Lower lobe of right lung (tissue), 2 donors: ENCODE measurements at regions not wholly inside any gene's neighbourhood (a gene's known extent, or its start where the extent isn't known, plus 50 kb on each side); places are given as distances from the start of the nearest gene placed in this dataset.
"Not testable (repeated sequence)": the region's sequence is repeated elsewhere in the genome, so short reads cannot be mapped to it uniquely, and the experiment has no call there.

ENCODE experiments used
- ATAC-seq, 2 donors: fragments of 200-7000 bp; cut with Tn5 transposase; one replicate each; pipeline ENCODE4 v1.9.1; 2020 to 2022; ENCODE audit warnings: mild to moderate bottlenecking in 2 of 2, moderate library complexity in 2 of 2
- DNase-seq: peaks from one replicate; pipeline ENCODE4 v3.0.0-alpha.2; 2020
- H3K27ac ChIP-seq: fragments of 200-600 bp; one replicate; pipeline ENCODE4 v1.8.0; 2022
- H3K27me3 ChIP-seq: fragments of 200-600 bp; one replicate; pipeline ENCODE4 v1.8.0; 2022; ENCODE audit warnings: low read depth
- H3K36me3 ChIP-seq: fragments of 200-600 bp; one replicate; pipeline ENCODE4 v1.8.0; 2022; ENCODE audit warnings: mild to moderate bottlenecking
- H3K4me1 ChIP-seq: fragments of 200-600 bp; one replicate; pipeline ENCODE4 v1.8.0; 2022
- H3K4me3 ChIP-seq: fragments of 200-600 bp; one replicate; pipeline ENCODE4 v1.8.0; 2022; ENCODE audit warnings: mild to moderate bottlenecking
- H3K9me3 ChIP-seq: fragments of 200-600 bp; one replicate; pipeline ENCODE4 v1.8.0; 2022
- CTCF ChIP-seq: fragments of 200-600 bp; IDR thresholded peaks from one replicate; pipeline ENCODE4 v1.8.0; 2022; ENCODE audit warnings: antibody characterized with exemption, mild to moderate bottlenecking
- intact Hi-C: fragments of 100-400 bp; cut with DNase I; formaldehyde crosslinking; loops from one replicate; pipeline ENCODE4 v1.11.0; 2022
- donor health status: DM: no; HTN: yes; CAD: no; lungs with severe emphysema.

GRCh38 chr21:39003982-39004633 lies 179.1 kb downstream of the PSMG1 start:
- Histone ChIP-seq H3K9me3 (no peaks in the 10 kb centered on the region), H3K4me3 (no peak overlapping the region), H3K4me1 (peaks cover 85% of the 10 kb centered on the region), H3K36me3 (no peaks in the 10 kb centered on the region), H3K27me3 (no peaks in the 10 kb centered on the region), H3K27ac (peak overlapping the region; percentile 86)
- intact Hi-C loops = no loop called here
- no peak for TF ChIP-seq CTCF
- ATAC-seq = peak; percentile 64 to 70
- no peak for DNase-seq

DNA sequence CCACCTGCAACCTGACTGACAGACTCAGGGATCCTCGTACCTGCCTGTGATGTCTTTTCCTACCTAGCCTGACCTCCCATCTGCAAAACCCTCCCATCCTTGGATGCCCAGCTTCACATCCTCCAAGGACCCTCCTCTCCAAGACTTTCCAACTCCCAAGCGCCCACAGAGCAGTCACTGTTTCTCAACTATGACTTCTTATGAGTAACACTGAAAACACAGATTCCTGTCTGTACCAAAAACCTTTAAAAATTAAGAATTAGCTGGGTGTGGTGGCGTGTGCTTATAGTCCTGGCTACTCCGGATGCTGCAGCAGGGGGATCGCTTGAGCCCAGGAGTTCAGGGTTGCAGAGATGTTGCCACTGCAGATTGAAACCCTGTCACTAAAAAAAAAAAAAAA lies 181.9 kb downstream of the PSMG1 start:
- Histone ChIP-seq H3K36me3 (no peaks in the 10 kb centered on the region), H3K27ac (peak overlapping the region; percentile 46), H3K4me1 (peaks cover 76% of the 10 kb centered on the region), H3K9me3 (no peaks in the 10 kb centered on the region), H3K27me3 (no peaks in the 10 kb centered on the region), H3K4me3 (no peak overlapping the region)
- intact Hi-C loops = no loop called here
- ATAC-seq = no peak
- no peak for DNase-seq
- TF ChIP-seq CTCF = no peak

DNA sequence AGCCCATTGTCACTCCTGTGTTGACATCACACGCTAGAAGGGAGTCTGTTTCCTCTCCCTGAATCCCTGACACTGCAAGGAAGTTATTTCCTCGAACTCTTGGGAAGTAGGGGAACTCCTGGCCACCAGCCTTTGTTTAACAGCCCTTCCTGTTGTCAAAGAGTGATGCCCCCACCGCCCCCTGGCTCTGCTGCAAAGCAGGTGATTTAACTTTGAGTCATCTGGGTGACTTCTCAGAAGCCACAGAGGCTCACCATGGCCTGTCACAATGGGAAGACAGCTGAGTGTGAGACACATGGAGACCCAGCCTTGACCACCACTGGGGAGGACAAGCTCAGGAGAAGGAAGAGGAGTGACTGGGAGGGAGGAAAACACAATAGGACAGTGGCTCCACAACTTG lies 182.8 kb downstream of the PSMG1 start:
- peaks cover 75% of the 10 kb centered on the region for H3K4me1 ChIP-seq
- ATAC-seq (peak in 1 of 2 donors; percentile 3), DNase-seq (no peak)
- H3K4me3 ChIP-seq = no peak overlapping the region
- no peak for TF ChIP-seq CTCF
- no peaks in the 10 kb centered on the region for H3K27me3 ChIP-seq
- H3K27ac ChIP-seq = peak overlapping the region; percentile 46
- intact Hi-C loops = no loop called here
- H3K9me3 ChIP-seq = no peaks in the 10 kb centered on the region
- no peaks in the 10 kb centered on the region for H3K36me3 ChIP-seq

- intact Hi-C loops = no loop called here
- H3K4me1 ChIP-seq = peaks cover 75% of the 10 kb centered on the region
- no peak for ATAC-seq
Observed at GRCh38 chr21:38999161-38999560, 184.1 kb downstream of the PSMG1 start.

DNA sequence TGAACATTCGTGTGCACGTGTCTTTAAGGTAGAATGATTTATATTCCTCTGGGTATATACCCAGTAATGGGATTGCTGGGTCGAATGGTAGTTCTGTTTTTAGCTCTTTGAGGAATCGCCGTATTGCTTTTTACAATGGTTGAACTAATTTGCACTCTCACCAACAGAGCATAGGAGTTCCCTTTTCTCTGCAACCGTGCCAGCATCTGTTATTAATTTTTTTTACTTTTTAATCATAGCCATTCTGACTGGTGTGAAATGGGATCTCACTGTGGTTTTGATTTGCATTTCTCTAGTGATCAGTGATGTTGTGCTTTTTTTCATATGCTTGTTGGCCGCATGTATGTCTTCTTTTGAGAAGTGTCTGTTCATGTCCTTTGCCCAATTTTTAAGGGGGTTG lies 185.0 kb downstream of the PSMG1 start:
- peaks cover 75% of the 10 kb centered on the region for H3K4me1 ChIP-seq
- H3K27me3 ChIP-seq, ATAC-seq, intact Hi-C loops, H3K27ac ChIP-seq, H3K9me3 ChIP-seq, H3K4me3 ChIP-seq, H3K36me3 ChIP-seq, DNase-seq: not testable (repeated sequence)

More at GRCh38 chr21:38999161-38999560, 184.1 kb downstream of the PSMG1 start:
- H3K36me3 ChIP-seq = no peaks in the 10 kb centered on the region
- no peaks in the 10 kb centered on the region for H3K27me3 ChIP-seq
- no peak for TF ChIP-seq CTCF
- no peaks in the 10 kb centered on the region for H3K9me3 ChIP-seq
- no peak for DNase-seq
- H3K27ac ChIP-seq = no peak overlapping the region
- no peak overlapping the region for H3K4me3 ChIP-seq

- peaks cover 75% of the 10 kb centered on the region for H3K4me1 ChIP-seq
- H3K27ac ChIP-seq, H3K9me3 ChIP-seq, H3K4me3 ChIP-seq, DNase-seq, H3K36me3 ChIP-seq, H3K27me3 ChIP-seq, ATAC-seq, intact Hi-C loops: not testable (repeated sequence)
Observed at GRCh38 chr21:38997843-38998175, 185.4 kb downstream of the PSMG1 start.
